ENCODE measurements at regions not wholly inside any gene's neighbourhood (a gene's known extent, or its start where the extent isn't known, plus 50 kb on each side); places are given as distances from the start of the nearest gene placed in this dataset.

DNA sequence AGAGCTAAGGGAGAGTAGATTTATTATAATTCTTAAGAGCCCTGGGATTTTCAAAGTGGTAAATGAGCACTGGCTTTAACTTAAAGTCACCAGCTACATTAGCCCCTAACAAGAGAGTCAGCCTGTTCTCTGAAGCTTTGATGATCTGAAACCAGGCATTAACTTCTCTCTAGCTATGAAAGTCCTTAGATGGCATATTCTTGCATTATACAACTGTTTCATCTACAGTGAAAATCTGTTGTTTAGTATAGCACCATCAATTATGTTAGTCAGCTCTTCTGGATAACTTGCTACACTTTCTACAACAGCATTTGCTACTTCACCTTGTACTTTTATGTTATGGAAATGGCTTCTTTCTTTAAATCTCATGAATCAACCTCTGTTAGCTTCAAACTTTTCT is 1046.7 kb downstream of the HACE1 start:
- TF ChIP-seq, protein P1, sequence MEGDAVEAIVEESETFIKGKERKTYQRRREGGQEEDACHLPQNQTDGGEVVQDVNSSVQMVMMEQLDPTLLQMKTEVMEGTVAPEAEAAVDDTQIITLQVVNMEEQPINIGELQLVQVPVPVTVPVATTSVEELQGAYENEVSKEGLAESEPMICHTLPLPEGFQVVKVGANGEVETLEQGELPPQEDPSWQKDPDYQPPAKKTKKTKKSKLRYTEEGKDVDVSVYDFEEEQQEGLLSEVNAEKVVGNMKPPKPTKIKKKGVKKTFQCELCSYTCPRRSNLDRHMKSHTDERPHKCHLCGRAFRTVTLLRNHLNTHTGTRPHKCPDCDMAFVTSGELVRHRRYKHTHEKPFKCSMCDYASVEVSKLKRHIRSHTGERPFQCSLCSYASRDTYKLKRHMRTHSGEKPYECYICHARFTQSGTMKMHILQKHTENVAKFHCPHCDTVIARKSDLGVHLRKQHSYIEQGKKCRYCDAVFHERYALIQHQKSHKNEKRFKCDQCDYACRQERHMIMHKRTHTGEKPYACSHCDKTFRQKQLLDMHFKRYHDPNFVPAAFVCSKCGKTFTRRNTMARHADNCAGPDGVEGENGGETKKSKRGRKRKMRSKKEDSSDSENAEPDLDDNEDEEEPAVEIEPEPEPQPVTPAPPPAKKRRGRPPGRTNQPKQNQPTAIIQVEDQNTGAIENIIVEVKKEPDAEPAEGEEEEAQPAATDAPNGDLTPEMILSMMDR (IDR thresholded peaks at IDR 0.05), result no peak
- TF ChIP-seq POLR2A (IDR thresholded peaks at IDR 0.05), result no peak
- TF ChIP-seq EP300 (IDR thresholded peaks at IDR 0.05), result no peak

Data from tibial nerve (tissue), 4 donors.